Right atrium auricular region (tissue), 2 donors: ENCODE measurements at regions not wholly inside any gene's neighbourhood (a gene's known extent, or its start where the extent isn't known, plus 50 kb on each side); places are given as distances from the start of the nearest gene placed in this dataset.
"Not testable (repeated sequence)": the region's sequence is repeated elsewhere in the genome, so short reads cannot be mapped to it uniquely, and the experiment has no call there.

Source experiments
- DNase-seq: peaks from one replicate; pipeline ENCODE4 v3.0.0-alpha.2; 2019; ENCODE audit warnings: low spot score
- H3K27ac ChIP-seq, 2 donors: fragments of 200-600 bp; sonication (generic); 1 replicate in 1 of 2; 2 replicates in 1 of 2; pipeline ENCODE4 v1.5.1; 2016 to 2019
- H3K27me3 ChIP-seq, 2 donors: fragments of 200-600 bp; sonication (generic); one replicate each; pipeline versions ENCODE4 v1.5.1 to v1.6.0; 2017 to 2019
- H3K36me3 ChIP-seq: fragments of 200-600 bp; sonication (generic); one replicate; pipeline ENCODE4 v1.5.1; 2016
- H3K4me1 ChIP-seq, 2 donors: fragments of 200-600 bp; sonication (generic); one replicate each; pipeline versions ENCODE4 v1.5.1 to v1.6.0; 2017 to 2019
- H3K4me3 ChIP-seq, 2 donors: fragments of 200-600 bp; sonication (generic); 1 replicate in 1 of 2; 2 replicates in 1 of 2; pipeline ENCODE4 v1.5.1; 2017 to 2019; ENCODE audit warnings: mild to moderate bottlenecking in 1 of 2, moderate library complexity in 1 of 2
- H3K9me3 ChIP-seq, 2 donors: fragments of 200-600 bp; sonication (generic); one replicate each; pipeline ENCODE4 v1.5.1; 2019
- TF ChIP-seq, protein P1 (sequence below), 2 donors: fragments of 200-600 bp; sonication (generic); IDR thresholded peaks; one replicate each; pipeline ENCODE4 v1.5.1; 2019; ENCODE audit warnings: antibody characterized with exemption in 2 of 2

DNA sequence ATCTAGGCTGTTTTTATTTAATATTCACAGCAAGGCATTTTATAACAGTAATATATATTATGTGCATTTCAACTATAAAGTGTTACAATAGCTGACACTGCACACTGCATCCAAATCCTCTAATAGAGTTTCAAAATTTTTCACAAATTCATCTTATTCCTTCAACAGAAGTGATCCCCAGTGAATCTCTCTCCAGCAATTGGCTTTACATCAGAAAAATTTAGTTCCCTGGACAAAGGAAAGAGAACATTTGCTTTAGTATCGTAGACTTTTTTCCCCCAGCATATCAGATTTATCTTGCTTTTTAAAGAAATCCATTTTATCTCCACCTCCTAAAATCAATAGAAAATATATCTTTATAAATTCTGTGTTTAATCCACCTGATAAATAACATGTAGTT, 868.6 kb downstream of the TBL1XR1 start:
- H3K9me3 ChIP-seq = no peaks in the 10 kb centered on the region
- no peaks in the 10 kb centered on the region for H3K4me1 ChIP-seq
- H3K27me3 ChIP-seq = no peaks in the 10 kb centered on the region
- H3K27ac ChIP-seq = no peak overlapping the region
- no peak for DNase-seq
- no peaks in the 10 kb centered on the region for H3K36me3 ChIP-seq
- TF ChIP-seq, protein P1, sequence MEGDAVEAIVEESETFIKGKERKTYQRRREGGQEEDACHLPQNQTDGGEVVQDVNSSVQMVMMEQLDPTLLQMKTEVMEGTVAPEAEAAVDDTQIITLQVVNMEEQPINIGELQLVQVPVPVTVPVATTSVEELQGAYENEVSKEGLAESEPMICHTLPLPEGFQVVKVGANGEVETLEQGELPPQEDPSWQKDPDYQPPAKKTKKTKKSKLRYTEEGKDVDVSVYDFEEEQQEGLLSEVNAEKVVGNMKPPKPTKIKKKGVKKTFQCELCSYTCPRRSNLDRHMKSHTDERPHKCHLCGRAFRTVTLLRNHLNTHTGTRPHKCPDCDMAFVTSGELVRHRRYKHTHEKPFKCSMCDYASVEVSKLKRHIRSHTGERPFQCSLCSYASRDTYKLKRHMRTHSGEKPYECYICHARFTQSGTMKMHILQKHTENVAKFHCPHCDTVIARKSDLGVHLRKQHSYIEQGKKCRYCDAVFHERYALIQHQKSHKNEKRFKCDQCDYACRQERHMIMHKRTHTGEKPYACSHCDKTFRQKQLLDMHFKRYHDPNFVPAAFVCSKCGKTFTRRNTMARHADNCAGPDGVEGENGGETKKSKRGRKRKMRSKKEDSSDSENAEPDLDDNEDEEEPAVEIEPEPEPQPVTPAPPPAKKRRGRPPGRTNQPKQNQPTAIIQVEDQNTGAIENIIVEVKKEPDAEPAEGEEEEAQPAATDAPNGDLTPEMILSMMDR (IDR thresholded peaks at IDR 0.05) = no peak
- no peak overlapping the region for H3K4me3 ChIP-seq

DNA sequence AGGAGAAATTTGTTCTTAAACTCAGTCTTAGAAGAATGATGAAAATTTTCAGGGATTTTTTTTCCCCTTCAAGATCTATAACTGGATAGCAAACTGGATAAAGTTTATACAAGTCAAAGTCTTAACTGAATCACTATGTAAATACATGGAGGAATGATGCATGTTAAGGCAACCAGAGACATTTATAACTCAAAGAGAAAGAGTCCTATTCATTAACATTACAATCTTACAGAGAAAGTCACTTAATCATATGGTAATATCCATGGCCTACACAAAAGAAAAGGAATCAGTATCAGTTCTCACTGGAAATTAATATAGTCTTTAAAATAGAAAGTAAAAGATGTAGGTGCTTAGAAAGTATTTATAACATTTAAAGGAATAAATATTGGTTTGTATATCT, 869.1 kb downstream of the TBL1XR1 start:
- TF ChIP-seq, protein P1 (IDR thresholded peaks at IDR 0.05) = no peak
- DNase-seq = no peak

DNA sequence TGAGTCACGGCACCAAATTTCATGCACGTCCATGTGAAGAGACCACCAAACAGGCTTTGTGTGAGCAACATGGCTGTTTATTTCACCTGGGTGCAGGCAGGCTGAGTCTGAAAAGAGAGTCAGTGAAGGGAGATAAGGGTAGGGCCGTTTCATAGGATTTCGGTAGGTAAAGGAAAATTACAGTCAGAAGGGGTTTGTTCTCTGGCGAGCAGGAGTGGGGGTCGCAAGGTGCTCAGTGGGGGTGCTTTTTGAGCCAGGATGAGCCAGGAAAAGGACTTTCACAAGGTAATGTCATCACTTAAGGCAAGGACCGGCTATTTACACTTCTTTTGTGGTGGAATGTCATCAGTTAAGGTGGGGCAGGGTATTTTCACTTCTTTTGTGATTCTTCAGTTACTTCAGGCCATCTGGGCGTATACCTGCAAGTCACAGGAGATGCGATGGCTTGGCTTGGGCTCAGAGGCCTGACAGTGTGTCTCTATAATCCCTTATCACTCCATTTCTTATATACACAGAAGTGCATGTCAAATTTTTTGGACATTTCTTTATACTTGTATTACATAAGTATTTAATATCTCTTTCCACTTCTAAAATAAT, 870.3 kb downstream of the TBL1XR1 start:
- H3K9me3 ChIP-seq, H3K36me3 ChIP-seq, DNase-seq, H3K27ac ChIP-seq, H3K4me3 ChIP-seq, H3K4me1 ChIP-seq, H3K27me3 ChIP-seq: not testable (repeated sequence)

More for the DNA sequence above, 869.1 kb downstream of the TBL1XR1 start:
- H3K4me1 ChIP-seq = no peaks in the 10 kb centered on the region
- H3K4me3 ChIP-seq = no peak overlapping the region
- no peaks in the 10 kb centered on the region for H3K9me3 ChIP-seq
- H3K27ac ChIP-seq = no peak overlapping the region
- H3K27me3 ChIP-seq = no peaks in the 10 kb centered on the region
- no peaks in the 10 kb centered on the region for H3K36me3 ChIP-seq

DNA sequence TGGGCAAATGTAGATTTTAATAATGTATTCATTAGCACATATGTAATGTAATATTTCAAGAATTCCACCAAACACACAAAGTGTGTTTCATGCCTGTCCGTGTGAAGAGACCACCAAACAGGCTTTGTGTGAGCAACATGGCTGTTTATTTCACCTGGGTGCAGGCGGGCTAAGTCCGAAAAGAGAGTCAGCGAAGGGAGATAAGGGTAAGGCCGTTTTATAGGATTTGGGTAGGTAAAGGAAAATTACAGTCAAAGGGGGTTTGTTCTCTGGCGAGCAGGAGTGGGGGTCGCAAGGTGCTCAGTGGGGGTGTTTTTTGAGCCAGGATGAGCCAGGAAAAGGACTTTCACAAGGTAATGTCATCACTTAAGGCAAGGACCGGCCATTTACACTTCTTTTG, 875.8 kb downstream of the TBL1XR1 start:
- H3K9me3 ChIP-seq, H3K4me1 ChIP-seq, H3K36me3 ChIP-seq, H3K27ac ChIP-seq, H3K4me3 ChIP-seq, H3K27me3 ChIP-seq, DNase-seq: not testable (repeated sequence)

DNA sequence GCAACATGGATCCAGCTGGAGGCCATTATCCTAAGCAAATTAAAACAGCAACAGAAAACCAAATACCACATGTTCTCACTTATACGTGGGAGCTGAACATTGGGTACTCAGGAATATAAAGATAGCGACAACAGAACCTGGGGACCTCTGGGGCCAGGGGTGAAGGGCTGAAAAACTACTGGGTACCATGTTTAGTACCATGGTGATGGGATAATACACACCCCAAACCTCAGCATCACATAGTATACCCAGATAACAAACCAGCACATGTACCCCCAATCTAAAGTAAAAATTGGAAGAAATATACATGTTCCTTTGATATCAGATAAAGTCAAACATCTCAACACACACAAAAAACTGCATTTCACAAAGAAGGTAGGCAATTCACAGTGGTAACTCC, 876.2 kb downstream of the TBL1XR1 start:
- TF ChIP-seq, protein P1 (IDR thresholded peaks at IDR 0.05) = no peak
- Histone ChIP-seq H3K36me3 (no peaks in the 10 kb centered on the region), H3K4me3 (no peak overlapping the region), H3K9me3 (no peaks in the 10 kb centered on the region), H3K27ac (no peak overlapping the region), H3K4me1 (no peaks in the 10 kb centered on the region), H3K27me3 (no peaks in the 10 kb centered on the region)
- DNase-seq = no peak

DNA sequence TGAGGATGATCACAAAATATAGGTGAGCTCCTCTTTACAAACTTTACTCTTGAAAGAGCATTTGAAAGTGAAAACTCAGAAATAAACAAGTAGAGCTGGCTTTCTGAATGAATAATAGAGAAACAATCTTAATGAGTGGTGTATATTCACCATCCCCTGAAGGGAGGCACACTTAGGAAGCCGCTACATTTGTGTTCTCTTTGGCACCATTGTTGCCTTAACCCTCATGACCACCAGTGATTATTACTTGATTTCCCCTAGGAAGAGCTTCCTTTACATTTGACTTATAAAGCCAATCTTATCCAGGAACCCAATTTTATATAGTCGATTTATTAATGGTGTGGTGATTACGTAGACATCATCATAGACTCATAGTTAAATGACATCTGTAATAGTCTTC, 883.9 kb downstream of the TBL1XR1 start:
- no peak overlapping the region for H3K27ac ChIP-seq
- H3K27me3 ChIP-seq = no peaks in the 10 kb centered on the region
- no peak for DNase-seq
- no peak overlapping the region for H3K4me3 ChIP-seq
- H3K9me3 ChIP-seq = no peaks in the 10 kb centered on the region
- H3K4me1 ChIP-seq = no peaks in the 10 kb centered on the region
- TF ChIP-seq, protein P1 (IDR thresholded peaks at IDR 0.05) = no peak
- no peaks in the 10 kb centered on the region for H3K36me3 ChIP-seq

DNA sequence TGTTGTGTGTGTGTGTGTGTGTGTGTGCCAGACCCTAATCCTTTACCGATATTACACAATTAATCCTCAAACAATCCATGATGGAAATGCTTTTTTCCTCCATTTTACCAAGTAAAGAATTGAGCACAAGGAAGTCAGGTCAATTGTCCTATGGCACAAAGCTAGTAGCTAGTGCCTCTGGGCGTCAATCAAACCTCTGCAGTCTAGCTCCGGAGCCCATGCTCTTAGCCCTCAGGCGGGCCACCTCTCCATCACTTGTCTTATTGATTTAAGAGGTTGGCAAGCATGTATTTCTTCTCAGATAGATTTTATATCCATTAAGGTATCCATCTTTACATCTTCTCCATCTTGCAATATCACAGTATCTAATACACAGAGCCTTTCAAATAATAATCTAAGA, 886.6 kb downstream of the TBL1XR1 start:
- Histone ChIP-seq H3K4me1 (no peaks in the 10 kb centered on the region), H3K36me3 (no peaks in the 10 kb centered on the region), H3K27ac (no peak overlapping the region), H3K27me3 (no peaks in the 10 kb centered on the region), H3K9me3 (no peaks in the 10 kb centered on the region), H3K4me3 (no peak overlapping the region)
- TF ChIP-seq, protein P1 (IDR thresholded peaks at IDR 0.05) = no peak
- DNase-seq = no peak
